Liver (tissue), 3 donors: ENCODE measurements at regions not wholly inside any gene's neighbourhood (a gene's known extent, or its start where the extent isn't known, plus 50 kb on each side); places are given as distances from the start of the nearest gene placed in this dataset.

ENCODE experiments used
- CTCF ChIP-seq: fragments of 150-350 bp; IDR thresholded peaks from 2 replicates; pipeline ENCODE4 v1.5.1; 2017; ENCODE audit warnings: improper control_type of control experiment, low read depth, low read length; ENCODE audit not compliant: missing input control
- EGR1 ChIP-seq, 2 donors: IDR thresholded peaks; 2 replicates each; pipeline ENCODE4 v1.6.1; 2016 to 2018; ENCODE audit warnings: antibody characterized with exemption in 2 of 2, low read depth in 2 of 2
- JUND ChIP-seq, 2 donors: IDR thresholded peaks; 2 replicates each; pipeline ENCODE4 v1.6.1; 2016; ENCODE audit warnings: antibody characterized with exemption in 2 of 2
- RAD21 ChIP-seq, 2 donors: IDR thresholded peaks; 2 replicates each; pipeline ENCODE4 v1.6.1; 2016; ENCODE audit warnings: antibody characterized with exemption in 2 of 2, mild to moderate bottlenecking in 2 of 2
- REST ChIP-seq: IDR thresholded peaks from 2 replicates; pipeline ENCODE4 v1.6.1; 2016; ENCODE audit warnings: antibody characterized with exemption, mild to moderate bottlenecking
- TAF1 ChIP-seq: conservative IDR thresholded peaks from 2 replicates; pipeline ENCODE4 v1.6.1; 2016; ENCODE audit warnings: antibody characterized with exemption, mild to moderate bottlenecking
- YY1 ChIP-seq: IDR thresholded peaks from 2 replicates; pipeline ENCODE4 v1.6.1; 2016; ENCODE audit warnings: antibody characterized with exemption, mild to moderate bottlenecking
- ZBTB33 ChIP-seq: IDR thresholded peaks from 2 replicates; pipeline ENCODE4 v1.6.1; 2016; ENCODE audit warnings: antibody characterized with exemption
- TF ChIP-seq, protein P1 (sequence below): IDR thresholded peaks from 2 replicates; pipeline ENCODE4 v1.6.1; 2016; ENCODE audit warnings: antibody characterized with exemption
- TF ChIP-seq, protein P2 (sequence below): IDR thresholded peaks from 2 replicates; pipeline ENCODE4 v1.6.1; 2016; ENCODE audit warnings: antibody characterized with exemption
- donor health status: healthy.
- donor health status: healthy.

- TF ChIP-seq CTCF (no peak), EGR1 (IDR thresholded peaks at IDR 0.05; ENCODE audit: low read depth in 2 of 2) (no peak), REST (no peak), JUND (IDR thresholded peaks at IDR 0.05) (no peak), ZBTB33 (no peak), TAF1 (no peak), YY1 (no peak), RAD21 (IDR thresholded peaks at IDR 0.05) (no peak)
- TF ChIP-seq, protein P1, sequence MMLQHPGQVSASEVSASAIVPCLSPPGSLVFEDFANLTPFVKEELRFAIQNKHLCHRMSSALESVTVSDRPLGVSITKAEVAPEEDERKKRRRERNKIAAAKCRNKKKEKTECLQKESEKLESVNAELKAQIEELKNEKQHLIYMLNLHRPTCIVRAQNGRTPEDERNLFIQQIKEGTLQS = no peak
- TF ChIP-seq, protein P2, sequence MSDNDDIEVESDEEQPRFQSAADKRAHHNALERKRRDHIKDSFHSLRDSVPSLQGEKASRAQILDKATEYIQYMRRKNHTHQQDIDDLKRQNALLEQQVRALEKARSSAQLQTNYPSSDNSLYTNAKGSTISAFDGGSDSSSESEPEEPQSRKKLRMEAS = no peak
Measured at GRCh38 chr21:15967661-15968060, 237.9 kb downstream of the USP25 start.
